GM12891 (cell line): ENCODE measurements at regions not wholly inside any gene's neighbourhood (a gene's known extent, or its start where the extent isn't known, plus 50 kb on each side); places are given as distances from the start of the nearest gene placed in this dataset.

Experiments used
- DNase-seq: peaks from one replicate; pipeline ENCODE4 v3.0.0; 2011; ENCODE audit warnings: low spot score; ENCODE audit not compliant: insufficient read length
- FAIRE-seq: peaks from 2 replicates; lab custom pipeline; 2011; peaks lifted over from hg19 to GRCh38; lab: Jason Lieb, UNC
- PAX5 ChIP-seq: IDR thresholded peaks from 2 replicates; pipeline ENCODE4 v1.6.1; 2011; ENCODE audit warnings: low read length, moderate library complexity, mild to moderate bottlenecking; ENCODE audit not compliant: insufficient read depth, severe bottlenecking
- POLR2A ChIP-seq: IDR thresholded peaks from 2 replicates; pipeline ENCODE4 v1.6.1; 2011; ENCODE audit warnings: low read depth, low read length, control low read depth
- POLR2AphosphoS5 ChIP-seq: IDR thresholded peaks from 2 replicates; pipeline ENCODE4 v1.6.1; 2011; ENCODE audit warnings: low read depth, low read length, control low read depth
- POU2F2 ChIP-seq: IDR thresholded peaks from 2 replicates; pipeline ENCODE4 v1.6.1; 2011; ENCODE audit warnings: low read depth, mild to moderate bottlenecking, control low read depth, low read length, moderate library complexity
- SPI1 ChIP-seq: IDR thresholded peaks from 2 replicates; pipeline ENCODE4 v1.6.1; 2011; ENCODE audit warnings: low read depth, low read length, control low read depth
- TAF1 ChIP-seq: IDR thresholded peaks from 2 replicates; pipeline ENCODE4 v1.6.1; 2011; ENCODE audit warnings: low read depth, low read length, control low read depth

DNA sequence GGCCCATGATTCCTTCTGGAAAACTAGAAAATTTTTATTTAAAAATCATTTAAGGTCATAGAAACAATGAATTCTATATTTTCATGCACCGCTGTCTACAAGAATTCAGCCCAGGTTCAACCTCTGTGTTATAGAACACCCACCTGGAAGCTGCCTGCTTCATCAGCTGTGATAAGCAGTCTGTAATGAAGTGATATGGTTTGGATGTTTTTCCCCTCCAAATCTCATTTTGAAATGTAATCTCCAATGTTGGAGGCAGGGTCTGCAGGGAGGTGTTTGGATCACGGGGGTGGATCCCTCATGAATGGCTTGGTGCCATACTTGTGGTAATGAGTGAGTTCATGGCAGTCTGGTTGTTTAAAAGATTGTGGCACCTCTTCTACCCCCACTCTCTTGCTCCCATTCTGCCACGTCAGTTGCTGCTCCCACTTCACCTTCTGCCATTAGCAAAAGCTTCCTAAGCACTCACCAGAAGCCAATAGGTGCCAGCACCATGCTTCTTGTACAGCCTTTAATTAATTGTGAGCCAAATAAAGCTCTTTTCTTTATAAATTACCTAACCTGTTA, 55.6 kb downstream of the MRPL32 start:
- no peak for FAIRE-seq
- DNase-seq, result no peak
- no peak for TF ChIP-seq TAF1
- TF ChIP-seq PAX5, result no peak
- TF ChIP-seq SPI1, result no peak
- TF ChIP-seq POLR2AphosphoS5, result no peak
- no peak for TF ChIP-seq POLR2A
- TF ChIP-seq POU2F2, result no peak

- no peak for TF ChIP-seq SPI1
- TF ChIP-seq POLR2AphosphoS5, result no peak
- no peak for TF ChIP-seq POU2F2
- TF ChIP-seq PAX5, result no peak
- no peak for TF ChIP-seq POLR2A
- no peak for TF ChIP-seq TAF1
- DNase-seq, result no peak
- FAIRE-seq, result no peak
Measured at GRCh38 chr7:42991024-42991423, 58.8 kb downstream of the MRPL32 start.

DNA sequence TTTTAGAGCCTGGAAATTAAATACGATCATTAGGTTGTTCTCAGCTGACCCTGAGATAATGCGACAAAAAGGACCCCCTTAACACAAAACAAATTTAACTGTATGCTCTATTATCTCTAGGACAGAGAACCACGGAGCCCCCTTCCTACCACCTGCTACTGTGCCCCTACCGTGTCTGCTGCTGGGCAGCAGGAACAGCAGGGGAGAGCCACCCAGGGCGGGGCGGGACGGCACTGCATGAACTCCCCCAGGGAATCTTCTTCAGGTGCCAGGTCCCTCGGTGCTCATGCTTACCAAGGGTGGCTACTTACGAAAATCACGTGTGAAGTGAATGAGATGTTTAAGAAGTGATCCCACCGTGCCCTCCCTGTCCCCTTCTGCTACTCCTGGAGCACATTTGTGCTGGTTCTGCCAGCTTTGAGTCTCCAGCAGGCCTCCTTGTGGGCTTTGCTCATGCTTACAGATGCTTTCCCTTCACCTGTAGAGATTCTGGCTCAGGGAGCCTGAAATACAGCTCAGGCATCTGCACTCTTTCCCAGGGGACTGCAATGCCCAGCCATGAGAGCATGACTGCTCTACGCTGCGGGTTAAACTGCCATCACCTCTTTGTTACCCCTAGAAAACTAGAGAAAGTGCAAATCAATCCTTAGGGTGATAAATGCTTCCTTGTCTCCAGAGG, 59.9 kb downstream of the MRPL32 start:
- no peak for FAIRE-seq
- DNase-seq, result no peak
- no peak for TF ChIP-seq POLR2A
- no peak for TF ChIP-seq TAF1
- no peak for TF ChIP-seq SPI1
- no peak for TF ChIP-seq POLR2AphosphoS5
- no peak for TF ChIP-seq PAX5
- no peak for TF ChIP-seq POU2F2

GRCh38 chr7:42993038-42993437, 60.9 kb downstream of the MRPL32 start:
- no peak for TF ChIP-seq TAF1
- no peak for TF ChIP-seq PAX5
- no peak for TF ChIP-seq SPI1
- no peak for TF ChIP-seq POLR2AphosphoS5
- TF ChIP-seq POLR2A, result no peak
- no peak for TF ChIP-seq POU2F2
- FAIRE-seq (no peak), DNase-seq (no peak)

GRCh38 chr7:42994096-42994495, 61.9 kb downstream of the MRPL32 start:
- FAIRE-seq, result no peak
- TF ChIP-seq POLR2A (no peak), PAX5 (no peak), TAF1 (no peak), SPI1 (no peak), POLR2AphosphoS5 (no peak), POU2F2 (no peak)
- DNase-seq, result no peak

GRCh38 chr7:42997611-42998010, 65.4 kb downstream of the MRPL32 start:
- FAIRE-seq (no peak), DNase-seq (no peak)
- no peak for TF ChIP-seq PAX5
- no peak for TF ChIP-seq POU2F2
- no peak for TF ChIP-seq TAF1
- TF ChIP-seq SPI1, result no peak
- no peak for TF ChIP-seq POLR2AphosphoS5
- TF ChIP-seq POLR2A, result no peak

DNA sequence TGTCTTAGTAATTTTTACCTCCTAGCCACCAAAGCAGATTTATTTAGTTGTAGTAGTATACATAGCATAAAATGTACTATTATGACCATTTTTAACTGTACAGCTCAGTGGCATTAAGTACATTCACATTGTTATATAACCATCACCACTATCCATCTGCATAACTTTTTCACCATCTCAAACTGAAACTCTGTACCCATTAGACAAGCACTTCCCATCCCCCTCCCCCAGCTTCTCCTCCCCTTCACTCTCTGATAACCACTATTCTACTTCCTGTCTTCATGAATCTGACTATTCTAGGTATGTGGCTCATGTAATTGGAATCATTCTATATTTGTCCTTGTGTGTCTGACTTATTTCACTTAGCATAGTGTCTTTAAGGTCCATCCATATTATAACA, 71.9 kb downstream of the MRPL32 start:
- no peak for FAIRE-seq
- no peak for TF ChIP-seq POLR2A
- TF ChIP-seq TAF1, result no peak
- no peak for TF ChIP-seq POU2F2
- TF ChIP-seq SPI1, result no peak
- no peak for TF ChIP-seq POLR2AphosphoS5
- TF ChIP-seq PAX5, result no peak

DNA sequence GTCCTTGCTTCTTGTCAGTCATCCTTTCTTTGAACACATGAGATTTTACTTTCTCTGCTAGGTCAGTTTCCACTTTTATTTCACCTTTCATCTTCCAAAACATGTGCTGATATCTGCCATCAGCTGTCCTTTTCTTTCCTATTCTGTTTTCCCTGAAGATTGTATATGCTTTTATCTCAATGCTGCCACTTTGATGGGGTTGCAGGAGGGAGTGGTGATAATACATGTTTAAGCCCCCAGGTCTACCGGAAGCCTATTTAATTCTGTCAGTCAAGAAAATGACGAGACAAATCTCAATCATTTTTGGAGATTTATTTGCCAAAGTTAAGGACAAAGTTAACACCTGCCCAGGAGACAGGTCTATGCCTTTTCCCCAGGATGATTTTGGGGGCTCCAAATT, 73.8 kb downstream of the MRPL32 start:
- TF ChIP-seq POLR2A (no peak), PAX5 (no peak), TAF1 (no peak), POLR2AphosphoS5 (no peak), SPI1 (no peak), POU2F2 (no peak)
- DNase-seq, result no peak
- FAIRE-seq, result no peak

More for the DNA sequence above, 71.9 kb downstream of the MRPL32 start:
- DNase-seq, result no peak

DNA sequence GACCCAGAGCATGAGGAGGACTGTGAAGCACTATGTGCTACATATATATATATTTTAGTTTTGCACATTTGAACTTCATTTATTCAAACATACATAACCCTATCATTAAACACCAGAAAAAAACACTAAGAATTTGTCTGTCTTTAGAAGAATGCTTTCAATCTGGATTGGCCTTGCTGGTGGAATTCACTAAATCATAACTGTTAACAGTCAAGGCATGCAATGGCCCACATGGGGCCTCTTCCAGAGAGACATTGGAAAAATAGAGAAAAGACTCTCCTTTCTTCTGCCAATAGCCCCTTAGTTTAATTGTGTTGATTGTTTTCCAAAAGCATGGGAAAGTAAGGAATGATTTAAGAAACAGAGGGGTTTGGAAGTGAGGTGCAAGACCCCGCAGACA, 77.9 kb downstream of the MRPL32 start:
- DNase-seq (no peak), FAIRE-seq (no peak)
- TF ChIP-seq POLR2AphosphoS5 (no peak), PAX5 (no peak), POU2F2 (no peak), TAF1 (no peak), SPI1 (no peak)

GRCh38 chr7:43011879-43012278, 79.7 kb downstream of the MRPL32 start:
- TF ChIP-seq POLR2A, result no peak
- TF ChIP-seq PAX5, result no peak
- no peak for TF ChIP-seq POU2F2
- no peak for TF ChIP-seq SPI1
- TF ChIP-seq TAF1, result no peak
- TF ChIP-seq POLR2AphosphoS5, result no peak
- DNase-seq (no peak), FAIRE-seq (no peak)
